Erythroblast (primary cell): ENCODE measurements at regions not wholly inside any gene's neighbourhood (a gene's known extent, or its start where the extent isn't known, plus 50 kb on each side); places are given as distances from the start of the nearest gene placed in this dataset.

Experiments used
- GATA1 ChIP-seq: IDR thresholded peaks from 2 replicates; pipeline ENCODE4 v1.6.1; 2011; ENCODE audit warnings: low read depth, mild to moderate bottlenecking, control low read depth, low read length, moderate library complexity
- POLR2A ChIP-seq: IDR thresholded peaks from 2 replicates; pipeline ENCODE4 v1.6.1; 2011; ENCODE audit warnings: mild to moderate bottlenecking, low read length

DNA sequence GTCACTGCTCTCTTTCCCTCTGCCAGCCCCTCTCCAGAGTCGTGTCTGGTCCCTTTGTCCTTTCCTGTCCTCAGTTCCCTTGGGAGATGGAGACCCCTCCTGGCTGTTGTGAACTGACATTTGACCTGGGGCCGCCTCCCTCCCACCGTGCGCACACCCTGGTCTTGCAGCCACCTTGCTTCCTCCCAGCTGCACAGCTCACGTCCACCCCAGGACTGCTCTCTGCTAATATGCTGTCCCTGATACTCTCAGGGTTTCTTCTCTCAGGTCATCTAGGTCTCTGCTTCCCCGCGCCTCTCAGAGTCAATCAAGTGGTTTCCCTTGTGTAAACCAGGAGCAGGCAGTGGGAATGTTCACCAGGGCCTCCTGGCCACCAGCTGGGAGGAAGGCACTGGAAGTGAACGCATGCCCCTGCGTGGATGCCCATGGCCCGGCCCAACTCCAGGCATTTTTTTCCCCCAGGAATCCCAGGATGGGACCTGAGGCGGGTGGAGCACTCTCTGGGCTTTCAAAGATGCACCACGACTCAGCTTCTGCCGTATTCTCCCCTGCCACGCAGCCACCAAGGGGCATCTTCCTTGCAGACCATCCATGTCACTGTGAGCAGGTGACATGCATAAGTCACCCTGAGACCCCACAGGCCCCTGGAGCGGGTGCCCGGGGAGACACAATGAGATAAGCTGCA, 142.4 kb downstream of the OLFM1 start:
- no peak for TF ChIP-seq POLR2A
- TF ChIP-seq GATA1 = no peak
